Fibroblast of lung (primary cell): ENCODE measurements at regions not wholly inside any gene's neighbourhood (a gene's known extent, or its start where the extent isn't known, plus 50 kb on each side); places are given as distances from the start of the nearest gene placed in this dataset.

Source experiments
- DNase-seq, 2 donors: peaks; one replicate each; pipeline versions ENCODE4 v3.0.0 to v3.0.0-alpha.2; 2010; ENCODE audit warnings: low read depth in 2 of 2
- H2AFZ ChIP-seq: 2 replicates; pipeline ENCODE4 v1.5.1; 2012; ENCODE audit warnings: low read length, control low read depth, inconsistent platforms
- H3K27ac ChIP-seq: 2 replicates; pipeline ENCODE4 v1.5.1; 2011; ENCODE audit warnings: low read length, control low read depth; ENCODE audit not compliant: insufficient read depth
- H3K27me3 ChIP-seq: 2 replicates; pipeline ENCODE4 v1.5.1; 2011; ENCODE audit warnings: mild to moderate bottlenecking, low read length; ENCODE audit not compliant: control insufficient read depth, insufficient read depth
- H3K36me3 ChIP-seq: 2 replicates; pipeline ENCODE4 v1.5.1; 2011; ENCODE audit warnings: low read length; ENCODE audit not compliant: control insufficient read depth, insufficient read depth
- H3K4me1 ChIP-seq: 2 replicates; pipeline ENCODE4 v1.5.1; 2011; ENCODE audit warnings: low read length; ENCODE audit not compliant: control insufficient read depth, insufficient read depth; ENCODE audit errors: extremely low read depth
- H3K4me2 ChIP-seq: 2 replicates; pipeline ENCODE4 v1.5.1; 2011; ENCODE audit warnings: low read length, control low read depth; ENCODE audit not compliant: insufficient read depth; ENCODE audit errors: extremely low read depth
- H3K4me3 ChIP-seq, 4 experiments: fragments of 200-600 bp in 1 of 4; sonication (generic) in 1 of 4; replicated peaks in 1 of 4; 2 replicates each; pipeline ENCODE4 v1.5.1; 2011 to 2016; ENCODE audit warnings: low read length in 4 of 4, low read depth in 3 of 4, mild to moderate bottlenecking in 3 of 4, control low read depth in 2 of 4, inconsistent platforms in 1 of 4, mixed read lengths in 1 of 4; ENCODE audit not compliant: insufficient read depth in 1 of 4; ENCODE audit errors: control extremely low read depth in 1 of 4
- H3K79me2 ChIP-seq: 2 replicates; pipeline ENCODE4 v1.5.1; 2012; ENCODE audit warnings: mild to moderate bottlenecking, low read length, inconsistent platforms; ENCODE audit not compliant: control insufficient read depth, insufficient read depth
- H3K9ac ChIP-seq: 2 replicates; pipeline ENCODE4 v1.5.1; 2011; ENCODE audit warnings: mild to moderate bottlenecking, low read length, control low read depth; ENCODE audit not compliant: insufficient read depth
- H3K9me3 ChIP-seq: 2 replicates; pipeline ENCODE4 v1.5.1; 2012; ENCODE audit warnings: low read depth, low read length; ENCODE audit not compliant: control insufficient read depth, insufficient read depth
- H4K20me1 ChIP-seq: 2 replicates; pipeline ENCODE4 v1.5.1; 2011; ENCODE audit warnings: low read length; ENCODE audit not compliant: control insufficient read depth, insufficient read depth; ENCODE audit errors: extremely low read depth
- EZH2 ChIP-seq: IDR thresholded peaks from 2 replicates; pipeline ENCODE4 v1.5.1; 2012; ENCODE audit warnings: low read length, control low read depth, mild to moderate bottlenecking; ENCODE audit errors: missing control alignments
- TF ChIP-seq, protein P1 (sequence below), 2 donors: IDR thresholded peaks in 1 of 2; conservative IDR thresholded peaks in 1 of 2; 1 replicate in 1 of 2; 2 replicates in 1 of 2; pipeline ENCODE4 v1.5.1; 2011 to 2012; ENCODE audit warnings: low read length in 2 of 2, control low read depth in 1 of 2, inconsistent platforms in 1 of 2, low read depth in 1 of 2, mild to moderate bottlenecking in 1 of 2

DNA sequence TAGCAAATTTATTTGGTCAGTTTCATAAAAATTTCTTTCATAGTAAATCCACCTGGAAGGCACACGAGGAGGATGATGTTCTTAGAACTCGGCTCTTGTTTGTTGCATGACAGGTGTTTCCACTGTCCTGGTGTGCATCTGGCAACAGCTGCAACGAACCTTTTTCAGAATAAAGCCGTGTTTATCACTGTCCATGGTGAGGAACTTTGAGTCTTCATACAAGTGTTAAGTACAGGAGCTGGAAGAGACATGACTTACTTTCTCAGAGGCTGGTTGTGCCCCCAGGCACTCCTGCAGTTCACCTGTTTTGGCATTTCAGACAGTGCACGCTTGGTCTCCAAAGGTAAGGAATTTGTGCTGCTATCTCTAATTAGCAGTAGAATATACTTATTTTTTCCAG is 97.1 kb downstream of the ADAMTS1 start:
- Histone ChIP-seq H2AFZ (no peak overlapping the region), H3K4me1 (no peaks in the 10 kb centered on the region), H3K27ac (no peak overlapping the region), H3K9me3 (no peaks in the 10 kb centered on the region), H3K27me3 (no peaks in the 10 kb centered on the region), H3K4me3 (no peak overlapping the region), H3K36me3 (no peaks in the 10 kb centered on the region), H3K4me2 (no peak overlapping the region), H3K9ac (no peak overlapping the region), H4K20me1 (no peaks in the 10 kb centered on the region), H3K79me2 (no peaks in the 10 kb centered on the region)
- DNase-seq, result no peak
- TF ChIP-seq, protein P1, sequence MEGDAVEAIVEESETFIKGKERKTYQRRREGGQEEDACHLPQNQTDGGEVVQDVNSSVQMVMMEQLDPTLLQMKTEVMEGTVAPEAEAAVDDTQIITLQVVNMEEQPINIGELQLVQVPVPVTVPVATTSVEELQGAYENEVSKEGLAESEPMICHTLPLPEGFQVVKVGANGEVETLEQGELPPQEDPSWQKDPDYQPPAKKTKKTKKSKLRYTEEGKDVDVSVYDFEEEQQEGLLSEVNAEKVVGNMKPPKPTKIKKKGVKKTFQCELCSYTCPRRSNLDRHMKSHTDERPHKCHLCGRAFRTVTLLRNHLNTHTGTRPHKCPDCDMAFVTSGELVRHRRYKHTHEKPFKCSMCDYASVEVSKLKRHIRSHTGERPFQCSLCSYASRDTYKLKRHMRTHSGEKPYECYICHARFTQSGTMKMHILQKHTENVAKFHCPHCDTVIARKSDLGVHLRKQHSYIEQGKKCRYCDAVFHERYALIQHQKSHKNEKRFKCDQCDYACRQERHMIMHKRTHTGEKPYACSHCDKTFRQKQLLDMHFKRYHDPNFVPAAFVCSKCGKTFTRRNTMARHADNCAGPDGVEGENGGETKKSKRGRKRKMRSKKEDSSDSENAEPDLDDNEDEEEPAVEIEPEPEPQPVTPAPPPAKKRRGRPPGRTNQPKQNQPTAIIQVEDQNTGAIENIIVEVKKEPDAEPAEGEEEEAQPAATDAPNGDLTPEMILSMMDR (conservative IDR thresholded peaks at IDR 0.05 in 1 of 2, IDR thresholded peaks at IDR 0.05 in 1 of 2; ENCODE audit: low read depth in 1 of 2, low read length in 2 of 2), result no peak
- no peak for TF ChIP-seq EZH2

DNA sequence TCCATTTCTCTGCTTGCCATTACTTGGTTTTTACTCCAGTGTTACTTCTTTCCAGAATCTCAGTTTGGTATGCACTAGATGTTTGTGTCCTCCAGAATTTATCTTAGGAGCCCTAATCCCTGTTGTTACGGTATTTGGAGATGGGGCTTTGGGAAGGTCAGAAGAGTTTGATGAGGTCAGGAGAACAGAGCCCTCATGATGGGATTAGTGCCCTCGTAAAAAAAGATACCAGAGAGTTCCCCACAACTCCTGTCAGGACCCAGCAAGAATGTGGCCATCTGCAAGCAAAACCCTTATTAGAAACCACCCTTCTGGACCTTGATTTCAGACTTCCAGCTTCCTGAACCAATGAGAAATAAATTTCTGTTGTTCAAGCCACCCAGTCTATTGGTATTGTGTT is 98.0 kb downstream of the ADAMTS1 start:
- H3K79me2 ChIP-seq, result no peaks in the 10 kb centered on the region
- H3K4me3 ChIP-seq, result no peak overlapping the region
- H3K36me3 ChIP-seq, result no peaks in the 10 kb centered on the region
- no peaks in the 10 kb centered on the region for H3K4me1 ChIP-seq
- H3K9ac ChIP-seq, result no peak overlapping the region
- no peak for DNase-seq
- no peaks in the 10 kb centered on the region for H4K20me1 ChIP-seq
- no peak for TF ChIP-seq EZH2
- TF ChIP-seq, protein P1 (conservative IDR thresholded peaks at IDR 0.05 in 1 of 2, IDR thresholded peaks at IDR 0.05 in 1 of 2; ENCODE audit: low read depth in 1 of 2, low read length in 2 of 2), result no peak
- no peak overlapping the region for H3K27ac ChIP-seq
- no peak overlapping the region for H3K4me2 ChIP-seq
- H3K27me3 ChIP-seq, result no peaks in the 10 kb centered on the region
- no peaks in the 10 kb centered on the region for H3K9me3 ChIP-seq
- no peak overlapping the region for H2AFZ ChIP-seq

DNA sequence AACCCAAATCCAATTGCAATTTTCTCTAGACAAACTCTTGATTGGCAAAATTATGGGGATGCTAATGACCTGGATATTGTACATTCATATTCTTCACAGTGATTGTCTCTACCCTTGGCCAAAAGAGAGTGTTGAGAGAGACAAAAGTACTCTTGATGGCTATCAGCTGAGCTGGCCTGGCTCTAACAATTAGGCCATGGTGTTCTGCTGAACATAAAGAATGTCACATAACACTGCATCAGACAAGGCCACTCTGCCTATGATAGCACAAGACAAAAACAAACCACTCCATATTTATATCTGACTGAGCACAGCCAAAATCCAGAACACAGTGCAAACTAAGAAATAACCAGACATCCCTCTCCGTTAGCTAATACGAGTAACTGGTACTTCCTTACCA is 101.7 kb downstream of the ADAMTS1 start:
- Histone ChIP-seq H3K4me2 (no peak overlapping the region), H3K27ac (no peak overlapping the region), H3K4me3 (no peak overlapping the region), H4K20me1 (no peaks in the 10 kb centered on the region), H3K9ac (no peak overlapping the region), H2AFZ (no peak overlapping the region), H3K36me3 (no peaks in the 10 kb centered on the region), H3K9me3 (no peaks in the 10 kb centered on the region), H3K27me3 (no peaks in the 10 kb centered on the region), H3K79me2 (no peaks in the 10 kb centered on the region), H3K4me1 (no peaks in the 10 kb centered on the region)
- no peak for DNase-seq
- no peak for TF ChIP-seq EZH2
- TF ChIP-seq, protein P1 (conservative IDR thresholded peaks at IDR 0.05 in 1 of 2, IDR thresholded peaks at IDR 0.05 in 1 of 2; ENCODE audit: low read depth in 1 of 2, low read length in 2 of 2), result no peak
